H9 (cell line): ENCODE measurements at regions not wholly inside any gene's neighbourhood (a gene's known extent, or its start where the extent isn't known, plus 50 kb on each side); places are given as distances from the start of the nearest gene placed in this dataset.
"Not testable (repeated sequence)": the region's sequence is repeated elsewhere in the genome, so short reads cannot be mapped to it uniquely, and the experiment has no call there.

Experiments
- DNase-seq: peaks from one replicate; pipeline ENCODE4 v3.0.0-alpha.2; 2017
- H2AFZ ChIP-seq: one replicate; pipeline ENCODE4 v1.6.1; 2013; ENCODE audit warnings: mild to moderate bottlenecking, low read length, control low read depth, moderate library complexity
- H2AK5ac ChIP-seq: 2 replicates; pipeline ENCODE4 v1.6.1; 2013; ENCODE audit warnings: low read length, control low read depth, mixed read lengths; ENCODE audit not compliant: insufficient read length
- H2BK120ac ChIP-seq: one replicate; pipeline ENCODE4 v1.6.1; 2013; ENCODE audit warnings: low read depth, mild to moderate bottlenecking, low read length, control low read depth, inconsistent platforms; ENCODE audit not compliant: poor library complexity, severe bottlenecking
- H2BK12ac ChIP-seq: 2 replicates; pipeline ENCODE4 v1.6.1; 2013; ENCODE audit warnings: low read length, control low read depth, mixed read lengths, low read depth; ENCODE audit not compliant: insufficient read length
- H2BK15ac ChIP-seq: 2 replicates; pipeline ENCODE4 v1.6.1; 2013; ENCODE audit warnings: low read depth, low read length, control low read depth
- H2BK20ac ChIP-seq: one replicate; pipeline ENCODE4 v1.6.1; 2013; ENCODE audit warnings: low read depth, mild to moderate bottlenecking, low read length, control low read depth, inconsistent platforms; ENCODE audit not compliant: poor library complexity, severe bottlenecking
- H2BK5ac ChIP-seq: 2 replicates; pipeline ENCODE4 v1.6.1; 2013; ENCODE audit warnings: low read length, control low read depth, mixed read lengths; ENCODE audit not compliant: insufficient read length
- H3K14ac ChIP-seq: 2 replicates; pipeline ENCODE4 v1.6.1; 2013; ENCODE audit warnings: low read length, control low read depth; ENCODE audit not compliant: insufficient read depth
- H3K18ac ChIP-seq: 2 replicates; pipeline ENCODE4 v1.6.1; 2013; ENCODE audit warnings: low read depth, mild to moderate bottlenecking, mixed read lengths, low read length, control low read depth; ENCODE audit not compliant: insufficient read length
- H3K23ac ChIP-seq: 2 replicates; pipeline ENCODE4 v1.6.1; 2013; ENCODE audit warnings: low read length, control low read depth, mixed read lengths, low read depth; ENCODE audit not compliant: insufficient read length
- H3K23me2 ChIP-seq: 2 replicates; pipeline ENCODE4 v1.6.1; 2013; ENCODE audit warnings: low read depth, mild to moderate bottlenecking, mixed read lengths, low read length, control low read depth; ENCODE audit not compliant: insufficient read length, poor library complexity, severe bottlenecking
- H3K27ac ChIP-seq: 2 replicates; pipeline ENCODE4 v1.5.1; 2013; ENCODE audit warnings: low read length, control low read depth, mixed read lengths, low read depth; ENCODE audit not compliant: insufficient read length
- H3K27me3 ChIP-seq: 2 replicates; pipeline ENCODE4 v1.6.1; 2013; ENCODE audit warnings: low read length, control low read depth, inconsistent platforms; ENCODE audit not compliant: insufficient read depth
- H3K4ac ChIP-seq: 2 replicates; pipeline ENCODE4 v1.6.1; 2013; ENCODE audit warnings: low read depth, mild to moderate bottlenecking, control low read depth, inconsistent platforms, low read length, moderate library complexity
- H3K4me1 ChIP-seq: 2 replicates; pipeline ENCODE4 v1.6.1; 2013; ENCODE audit warnings: low read length, control low read depth, inconsistent platforms; ENCODE audit not compliant: insufficient read depth
- H3K4me2 ChIP-seq: 2 replicates; pipeline ENCODE4 v1.6.1; 2013; ENCODE audit warnings: low read length, control low read depth, mixed read lengths; ENCODE audit not compliant: insufficient read length, insufficient read depth
- H3K56ac ChIP-seq: 2 replicates; pipeline ENCODE4 v1.6.1; 2013; ENCODE audit warnings: low read depth, mild to moderate bottlenecking, mixed read lengths, low read length, control low read depth; ENCODE audit not compliant: insufficient read length
- H3K79me1 ChIP-seq: 2 replicates; pipeline ENCODE4 v1.6.1; 2013; ENCODE audit warnings: low read depth, mild to moderate bottlenecking, moderate library complexity, low read length, control low read depth, inconsistent platforms; ENCODE audit not compliant: insufficient read depth, poor library complexity, severe bottlenecking
- H3K79me2 ChIP-seq: 2 replicates; pipeline ENCODE4 v1.6.1; 2013; ENCODE audit warnings: low read length, control low read depth, inconsistent platforms; ENCODE audit not compliant: insufficient read depth
- H3K9ac ChIP-seq: 2 replicates; pipeline ENCODE4 v1.6.1; 2013; ENCODE audit warnings: low read length, control low read depth, mixed read lengths; ENCODE audit not compliant: insufficient read length; ENCODE audit errors: extremely low read depth
- H3K9me3 ChIP-seq: one replicate; pipeline ENCODE4 v1.6.1; 2013; ENCODE audit warnings: low read depth, low read length, inconsistent platforms; ENCODE audit not compliant: control insufficient read depth
- H3T11ph ChIP-seq: one replicate; pipeline ENCODE4 v1.6.1; 2013; ENCODE audit warnings: mild to moderate bottlenecking, low read length, control low read depth, inconsistent platforms
- H4K20me1 ChIP-seq: one replicate; pipeline ENCODE4 v1.6.1; 2013; ENCODE audit not compliant: control insufficient read depth, insufficient read length, insufficient read depth
- H4K5ac ChIP-seq: 2 replicates; pipeline ENCODE4 v1.6.1; 2013; ENCODE audit warnings: low read depth, mild to moderate bottlenecking, mixed read lengths, low read length, control low read depth; ENCODE audit not compliant: insufficient read length
- H4K8ac ChIP-seq: replicated peaks from 2 replicates; pipeline ENCODE4 v1.6.1; 2013; ENCODE audit warnings: low read length, control low read depth, mixed read lengths, low read depth; ENCODE audit not compliant: insufficient read length
- H4K91ac ChIP-seq: 2 replicates; pipeline ENCODE4 v1.6.1; 2013; ENCODE audit warnings: low read depth, mild to moderate bottlenecking, moderate library complexity, mixed read lengths, low read length, control low read depth; ENCODE audit not compliant: insufficient read length
- H3K27ac Mint-ChIP-seq, 3 experiments: 2 replicates in 2 of 3; 3 replicates in 1 of 3; pipeline ENCODE4 v1.8.0; 2020 to 2021; ENCODE audit warnings: mixed read lengths in 3 of 3, mild to moderate bottlenecking in 1 of 3, moderate library complexity in 1 of 3
- H3K27me3 Mint-ChIP-seq: 2 replicates; pipeline ENCODE4 v1.8.0; 2021; ENCODE audit warnings: low read depth, mild to moderate bottlenecking, moderate library complexity, mixed read lengths
- H3K36me3 Mint-ChIP-seq, 3 experiments: 2 replicates in 2 of 3; 3 replicates in 1 of 3; pipeline ENCODE4 v1.8.0; 2020 to 2021; ENCODE audit warnings: low read depth in 3 of 3, mixed read lengths in 3 of 3; ENCODE audit not compliant: insufficient read depth in 1 of 3
- H3K4me1 Mint-ChIP-seq, 2 experiments: 2 replicates each; pipeline ENCODE4 v1.8.0; 2020; ENCODE audit warnings: mixed read lengths in 2 of 2
- H3K4me3 Mint-ChIP-seq, 2 experiments: 2 replicates in 1 of 2; 3 replicates in 1 of 2; pipeline ENCODE4 v1.8.0; 2020 to 2021; ENCODE audit warnings: mild to moderate bottlenecking in 2 of 2, mixed read lengths in 2 of 2, moderate library complexity in 1 of 2
- H3K9me3 Mint-ChIP-seq, 2 experiments: 2 replicates in 1 of 2; 3 replicates in 1 of 2; pipeline ENCODE4 v1.8.0; 2020; ENCODE audit warnings: mild to moderate bottlenecking in 2 of 2, mixed read lengths in 2 of 2, moderate library complexity in 1 of 2
- WGBS: extraction: QIAGEN DNeasy Blood & Tissue Kit; methylation state at CpG from one replicate; pipeline ENCODE4 v1.1.7; 2013; ENCODE audit warnings: missing lambda C conversion rate, low lambda C conversion rate, mixed read lengths; ENCODE audit not compliant: insufficient read length; ENCODE audit errors: extremely low coverage; 5-methylcytosine and 5-hydroxymethylcytosine counted together
- TF ChIP-seq, protein P1 (sequence below): fragments of 200-600 bp; sonication (generic); conservative IDR thresholded peaks from 3 replicates; pipeline ENCODE4 v1.8.0; 2021; ENCODE audit warnings: antibody characterized with exemption, mild to moderate bottlenecking

DNA sequence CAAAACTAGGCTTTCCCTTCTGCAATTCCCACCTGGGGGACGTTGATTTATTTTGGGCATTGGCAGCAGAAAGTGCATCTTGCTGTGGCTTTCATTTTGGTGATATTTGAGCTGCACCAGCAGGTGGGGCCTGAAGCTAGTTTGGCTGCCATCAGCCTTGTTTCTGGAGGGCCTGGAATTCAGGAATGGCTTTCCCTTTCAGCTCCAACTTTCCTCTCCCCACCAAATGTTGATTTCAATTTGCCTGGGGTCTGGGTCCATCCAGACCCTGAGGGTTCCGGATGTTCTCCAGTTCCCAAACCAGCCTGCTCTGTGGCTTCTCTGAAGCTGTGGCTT is 640.4 kb downstream of the TYW1 start:
- Mint-ChIP-seq H3K9me3 (peaks cover 2 to 3% of the 10 kb centered on the region in 2 experiments; a peak in 2 of 5 replicates), H3K4me3 (peak overlapping the region in 1 of 2 experiments; percentile 34; a peak in 1 of 5 replicates), H3K36me3 (peaks cover 0 to 1% (median 0%) of the 10 kb centered on the region in 3 experiments; a peak in 1 of 7 replicates), H3K27me3 (no peaks in the 10 kb centered on the region), H3K4me1 (peaks cover 7 to 9% of the 10 kb centered on the region in 2 experiments), H3K27ac (peak overlapping the region; percentile 15 to 82 (median 19); a peak in 1 of 7 replicates)
- H3K14ac ChIP-seq = no peak overlapping the region; the same call in 1 of the 2 replicates
- no peak overlapping the region for H3T11ph ChIP-seq
- H2BK12ac ChIP-seq = no peak overlapping the region
- no peaks in the 10 kb centered on the region for H3K23me2 ChIP-seq
- H2BK20ac ChIP-seq = no peak overlapping the region
- H3K4ac ChIP-seq = no peak overlapping the region
- no peak overlapping the region for H3K9ac ChIP-seq
- no peak overlapping the region for H2AK5ac ChIP-seq
- no peaks in the 10 kb centered on the region for H3K4me1 ChIP-seq
- no peaks in the 10 kb centered on the region for H3K27me3 ChIP-seq
- no peak overlapping the region for H2AFZ ChIP-seq
- H2BK120ac ChIP-seq = no peak overlapping the region
- H3K79me2 ChIP-seq = no peaks in the 10 kb centered on the region
- no peaks in the 10 kb centered on the region for H4K20me1 ChIP-seq
- H3K79me1 ChIP-seq = no peaks in the 10 kb centered on the region
- no peak overlapping the region for H3K56ac ChIP-seq
- H2BK5ac ChIP-seq = peak overlapping the region; percentile 67
- no peak overlapping the region for H3K18ac ChIP-seq
- no peak overlapping the region for H2BK15ac ChIP-seq
- H3K27ac ChIP-seq = no peak overlapping the region
- H4K91ac ChIP-seq = no peak overlapping the region
- peak overlapping the region; percentile 41 for H3K4me2 ChIP-seq
- H3K23ac ChIP-seq = no peak overlapping the region
- no CpG with 5 or more reads among the region's 2 CpGs for WGBS
- peak; percentile 43 for DNase-seq
- no peaks in the 10 kb centered on the region for H3K9me3 ChIP-seq
- TF ChIP-seq, protein P1, sequence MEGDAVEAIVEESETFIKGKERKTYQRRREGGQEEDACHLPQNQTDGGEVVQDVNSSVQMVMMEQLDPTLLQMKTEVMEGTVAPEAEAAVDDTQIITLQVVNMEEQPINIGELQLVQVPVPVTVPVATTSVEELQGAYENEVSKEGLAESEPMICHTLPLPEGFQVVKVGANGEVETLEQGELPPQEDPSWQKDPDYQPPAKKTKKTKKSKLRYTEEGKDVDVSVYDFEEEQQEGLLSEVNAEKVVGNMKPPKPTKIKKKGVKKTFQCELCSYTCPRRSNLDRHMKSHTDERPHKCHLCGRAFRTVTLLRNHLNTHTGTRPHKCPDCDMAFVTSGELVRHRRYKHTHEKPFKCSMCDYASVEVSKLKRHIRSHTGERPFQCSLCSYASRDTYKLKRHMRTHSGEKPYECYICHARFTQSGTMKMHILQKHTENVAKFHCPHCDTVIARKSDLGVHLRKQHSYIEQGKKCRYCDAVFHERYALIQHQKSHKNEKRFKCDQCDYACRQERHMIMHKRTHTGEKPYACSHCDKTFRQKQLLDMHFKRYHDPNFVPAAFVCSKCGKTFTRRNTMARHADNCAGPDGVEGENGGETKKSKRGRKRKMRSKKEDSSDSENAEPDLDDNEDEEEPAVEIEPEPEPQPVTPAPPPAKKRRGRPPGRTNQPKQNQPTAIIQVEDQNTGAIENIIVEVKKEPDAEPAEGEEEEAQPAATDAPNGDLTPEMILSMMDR = peak; percentile 54; the same call in 2 of the 3 replicates
- H4K8ac ChIP-seq = no peak overlapping the region
- H4K5ac ChIP-seq = no peak overlapping the region

GRCh38 chr7:67642542-67642941 is 645.9 kb downstream of the TYW1 start:
- not testable (repeated sequence) for H4K5ac ChIP-seq, H3K23ac ChIP-seq, H3K4me1 Mint-ChIP-seq, H3K27ac ChIP-seq, H2BK15ac ChIP-seq, H3K4me1 ChIP-seq, H3K56ac ChIP-seq, H3K23me2 ChIP-seq, H3K4me2 ChIP-seq, H2BK12ac ChIP-seq, H2AK5ac ChIP-seq, H3K36me3 Mint-ChIP-seq, H3K79me2 ChIP-seq, H4K8ac ChIP-seq, DNase-seq, H3K27me3 ChIP-seq, H2AFZ ChIP-seq, H3K4ac ChIP-seq, H3K27ac Mint-ChIP-seq, H3K27me3 Mint-ChIP-seq, H2BK5ac ChIP-seq, H2BK120ac ChIP-seq, H3K18ac ChIP-seq, H3T11ph ChIP-seq, H3K79me1 ChIP-seq, H4K20me1 ChIP-seq, H4K91ac ChIP-seq, H3K9me3 Mint-ChIP-seq, H3K14ac ChIP-seq, H3K9ac ChIP-seq, H2BK20ac ChIP-seq, H3K9me3 ChIP-seq, H3K4me3 Mint-ChIP-seq
- WGBS = no CpG with 5 or more reads among the region's 3 CpGs
